GM20000 (cell line): ENCODE measurements at regions not wholly inside any gene's neighbourhood (a gene's known extent, or its start where the extent isn't known, plus 50 kb on each side); places are given as distances from the start of the nearest gene placed in this dataset.
"Not testable (repeated sequence)": the region's sequence is repeated elsewhere in the genome, so short reads cannot be mapped to it uniquely, and the experiment has no call there.

ENCODE experiments used
- DNase-seq: peaks from one replicate; pipeline ENCODE4 v3.0.0; 2012; ENCODE audit warnings: low spot score
- CTCF ChIP-seq: IDR thresholded peaks from 2 replicates; pipeline ENCODE4 v1.5.1; 2012; ENCODE audit warnings: mild to moderate bottlenecking, control low read depth; ENCODE audit errors: extremely low read depth, missing control alignments

GRCh38 chr3:22441711-22442110 lies 690.7 kb upstream of the ZNF385D start:
- no peak for TF ChIP-seq CTCF
- DNase-seq: no peak

- TF ChIP-seq CTCF: no peak
- no peak for DNase-seq
Measured at GRCh38 chr3:22443571-22444233, 692.7 kb upstream of the ZNF385D start.

GRCh38 chr3:22445336-22445735 lies 694.3 kb upstream of the ZNF385D start:
- not testable (repeated sequence) for DNase-seq

- DNase-seq: no peak
- no peak for TF ChIP-seq CTCF
Measured at GRCh38 chr3:22450786-22451400, 699.9 kb upstream of the ZNF385D start.

GRCh38 chr3:22451501-22451900 lies 700.5 kb upstream of the ZNF385D start:
- no peak for TF ChIP-seq CTCF
- no peak for DNase-seq

GRCh38 chr3:22453906-22454535 lies 703.0 kb upstream of the ZNF385D start:
- DNase-seq: no peak
- no peak for TF ChIP-seq CTCF

- no peak for TF ChIP-seq CTCF
Measured at GRCh38 chr3:22469995-22470394, 719.0 kb upstream of the ZNF385D start.

More at GRCh38 chr3:22469995-22470394, 719.0 kb upstream of the ZNF385D start:
- no peak for DNase-seq
